ENCODE measurements at regions not wholly inside any gene's neighbourhood (a gene's known extent, or its start where the extent isn't known, plus 50 kb on each side); places are given as distances from the start of the nearest gene placed in this dataset.

- TF ChIP-seq ZNF529 (tag by site-specific recombination; IDR thresholded peaks at IDR 0.05; ENCODE audit: insufficient replicate concordance): no peak
- TF ChIP-seq ZFHX2 (tag by site-specific recombination; conservative IDR thresholded peaks at IDR 0.05): no peak
- no peak for TF ChIP-seq BCL11A (tag by site-specific recombination; IDR thresholded peaks at IDR 0.05; ENCODE audit: low read depth)
- no peak for TF ChIP-seq ZNF121 (tag by site-specific recombination; IDR thresholded peaks at IDR 0.05)
- TF ChIP-seq ZNF239 (tag by site-specific recombination; IDR thresholded peaks at IDR 0.05): no peak
- TF ChIP-seq ZSCAN30 (tag by site-specific recombination; IDR thresholded peaks at IDR 0.05): no peak
These were observed 186.3 kb downstream of the CALCRL start (continued) for GRCh38 chr2:187261705-187262104.

DNA sequence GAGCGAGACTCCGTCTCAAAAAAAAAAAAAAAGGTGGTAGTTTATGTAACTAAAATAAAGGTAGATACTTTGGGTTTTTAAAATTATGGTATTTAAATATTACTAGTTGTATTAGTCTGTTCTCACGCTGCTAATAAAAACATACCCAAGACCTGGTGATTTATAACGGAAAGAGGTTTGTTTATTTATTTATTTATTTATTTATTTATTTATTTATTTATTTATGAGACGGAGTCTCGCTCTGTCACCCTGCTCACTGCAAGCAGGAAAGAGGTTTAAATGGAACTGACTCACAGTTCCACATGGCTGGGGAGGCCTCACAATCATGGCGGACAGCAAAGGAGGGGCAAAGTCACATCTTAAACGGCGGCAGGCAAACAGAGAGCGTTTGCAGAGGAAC lies 196.0 kb downstream of the CALCRL start:
- Histone ChIP-seq H3K4me3 (ENCODE audit: low read depth, low read length) (no peak overlapping the region), H3K27ac (ENCODE audit: extremely low read depth, low read depth, low read length) (no peak overlapping the region), H3K36me3 (ENCODE audit: control insufficient read depth in 2 of 2, insufficient read depth in 1 of 2, low read length in 2 of 2) (no peaks in the 10 kb centered on the region), H3K4me1 (ENCODE audit: control insufficient read depth, insufficient read depth, low read length) (no peaks in the 10 kb centered on the region), H3K9me3 (ENCODE audit: control insufficient read depth, insufficient read depth, low read depth, low read length) (no peaks in the 10 kb centered on the region)
- ChIA-PET POLR2A (no interaction called here), CTCF (no interaction called here)
- TF ChIP-seq ZBTB11 (tag by site-specific recombination; conservative IDR thresholded peaks at IDR 0.05; ENCODE audit: low read depth) (peak; percentile 66; the same call in 1 of the 2 replicates), ZNF629 (tag by site-specific recombination; IDR thresholded peaks at IDR 0.05) (no peak), ZNF623 (tag by site-specific recombination; IDR thresholded peaks at IDR 0.05) (peak; percentile 54; the same call in 1 of the 2 replicates), FEZF1 (tag by site-specific recombination; IDR thresholded peaks at IDR 0.05) (no peak), ZNF560 (tag by site-specific recombination; IDR thresholded peaks at IDR 0.05; ENCODE audit: borderline replicate concordance) (peak; percentile 26; the same call in 1 of the 2 replicates), ZNF140 (tag by site-specific recombination; IDR thresholded peaks at IDR 0.05) (peak; percentile 55; the same call in 1 of the 2 replicates), ZNF555 (tag by site-specific recombination; conservative IDR thresholded peaks at IDR 0.05) (peak; percentile 72), REST (tag by site-specific recombination; IDR thresholded peaks at IDR 0.05) (peak; percentile 45; the same call in 1 of the 2 replicates), ZBTB8A (tag by site-specific recombination; IDR thresholded peaks at IDR 0.05) (peak; percentile 60), ZNF138 (tag by site-specific recombination; IDR thresholded peaks at IDR 0.05; ENCODE audit: borderline replicate concordance) (0 out of 2 replicates have a peak, but pooled peaks have one; percentile 35), ZNF654 (tag by site-specific recombination; IDR thresholded peaks at IDR 0.05; ENCODE audit: low read depth) (0 out of 2 replicates have a peak, but pooled peaks have one; percentile 21), ZNF404 (tag by site-specific recombination; IDR thresholded peaks at IDR 0.05) (0 out of 2 replicates have a peak, but pooled peaks have one; percentile 31), ZNF610 (tag by site-specific recombination; IDR thresholded peaks at IDR 0.05; ENCODE audit: borderline replicate concordance) (no peak), ZNF426 (tag by site-specific recombination; IDR thresholded peaks at IDR 0.05) (peak; percentile 73)
- TF ChIP-seq, protein P1, sequence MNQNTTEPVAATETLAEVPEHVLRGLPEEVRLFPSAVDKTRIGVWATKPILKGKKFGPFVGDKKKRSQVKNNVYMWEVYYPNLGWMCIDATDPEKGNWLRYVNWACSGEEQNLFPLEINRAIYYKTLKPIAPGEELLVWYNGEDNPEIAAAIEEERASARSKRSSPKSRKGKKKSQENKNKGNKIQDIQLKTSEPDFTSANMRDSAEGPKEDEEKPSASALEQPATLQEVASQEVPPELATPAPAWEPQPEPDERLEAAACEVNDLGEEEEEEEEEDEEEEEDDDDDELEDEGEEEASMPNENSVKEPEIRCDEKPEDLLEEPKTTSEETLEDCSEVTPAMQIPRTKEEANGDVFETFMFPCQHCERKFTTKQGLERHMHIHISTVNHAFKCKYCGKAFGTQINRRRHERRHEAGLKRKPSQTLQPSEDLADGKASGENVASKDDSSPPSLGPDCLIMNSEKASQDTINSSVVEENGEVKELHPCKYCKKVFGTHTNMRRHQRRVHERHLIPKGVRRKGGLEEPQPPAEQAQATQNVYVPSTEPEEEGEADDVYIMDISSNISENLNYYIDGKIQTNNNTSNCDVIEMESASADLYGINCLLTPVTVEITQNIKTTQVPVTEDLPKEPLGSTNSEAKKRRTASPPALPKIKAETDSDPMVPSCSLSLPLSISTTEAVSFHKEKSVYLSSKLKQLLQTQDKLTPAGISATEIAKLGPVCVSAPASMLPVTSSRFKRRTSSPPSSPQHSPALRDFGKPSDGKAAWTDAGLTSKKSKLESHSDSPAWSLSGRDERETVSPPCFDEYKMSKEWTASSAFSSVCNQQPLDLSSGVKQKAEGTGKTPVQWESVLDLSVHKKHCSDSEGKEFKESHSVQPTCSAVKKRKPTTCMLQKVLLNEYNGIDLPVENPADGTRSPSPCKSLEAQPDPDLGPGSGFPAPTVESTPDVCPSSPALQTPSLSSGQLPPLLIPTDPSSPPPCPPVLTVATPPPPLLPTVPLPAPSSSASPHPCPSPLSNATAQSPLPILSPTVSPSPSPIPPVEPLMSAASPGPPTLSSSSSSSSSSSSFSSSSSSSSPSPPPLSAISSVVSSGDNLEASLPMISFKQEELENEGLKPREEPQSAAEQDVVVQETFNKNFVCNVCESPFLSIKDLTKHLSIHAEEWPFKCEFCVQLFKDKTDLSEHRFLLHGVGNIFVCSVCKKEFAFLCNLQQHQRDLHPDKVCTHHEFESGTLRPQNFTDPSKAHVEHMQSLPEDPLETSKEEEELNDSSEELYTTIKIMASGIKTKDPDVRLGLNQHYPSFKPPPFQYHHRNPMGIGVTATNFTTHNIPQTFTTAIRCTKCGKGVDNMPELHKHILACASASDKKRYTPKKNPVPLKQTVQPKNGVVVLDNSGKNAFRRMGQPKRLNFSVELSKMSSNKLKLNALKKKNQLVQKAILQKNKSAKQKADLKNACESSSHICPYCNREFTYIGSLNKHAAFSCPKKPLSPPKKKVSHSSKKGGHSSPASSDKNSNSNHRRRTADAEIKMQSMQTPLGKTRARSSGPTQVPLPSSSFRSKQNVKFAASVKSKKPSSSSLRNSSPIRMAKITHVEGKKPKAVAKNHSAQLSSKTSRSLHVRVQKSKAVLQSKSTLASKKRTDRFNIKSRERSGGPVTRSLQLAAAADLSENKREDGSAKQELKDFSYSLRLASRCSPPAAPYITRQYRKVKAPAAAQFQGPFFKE (tag by site-specific recombination; IDR thresholded peaks at IDR 0.05; ENCODE audit: borderline replicate concordance): no peak

Measured in HEK293 (cell line).